ENCODE measurements at regions not wholly inside any gene's neighbourhood (a gene's known extent, or its start where the extent isn't known, plus 50 kb on each side); places are given as distances from the start of the nearest gene placed in this dataset.

DNA sequence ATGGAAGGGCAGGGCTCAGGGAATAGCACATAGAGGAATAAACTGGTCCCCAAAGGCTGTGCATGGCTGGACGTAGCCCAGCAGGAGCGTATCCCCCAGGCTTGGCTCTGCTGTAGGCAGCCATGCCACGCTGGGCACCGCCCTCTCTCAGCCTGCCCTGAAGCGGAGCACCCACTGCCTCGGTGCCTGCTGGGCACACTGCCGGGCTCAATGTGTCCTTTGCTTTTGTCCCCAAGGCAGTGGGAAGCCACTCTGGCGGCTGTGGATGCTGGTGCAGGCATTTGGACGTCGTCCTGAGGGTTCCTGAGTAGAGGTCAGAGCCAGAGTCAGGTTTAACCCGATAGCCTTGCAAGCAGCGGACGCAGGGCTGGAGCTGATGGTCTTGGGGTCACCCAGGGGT lies 141.0 kb downstream of the ENGASE start:
- TF ChIP-seq, protein P1, sequence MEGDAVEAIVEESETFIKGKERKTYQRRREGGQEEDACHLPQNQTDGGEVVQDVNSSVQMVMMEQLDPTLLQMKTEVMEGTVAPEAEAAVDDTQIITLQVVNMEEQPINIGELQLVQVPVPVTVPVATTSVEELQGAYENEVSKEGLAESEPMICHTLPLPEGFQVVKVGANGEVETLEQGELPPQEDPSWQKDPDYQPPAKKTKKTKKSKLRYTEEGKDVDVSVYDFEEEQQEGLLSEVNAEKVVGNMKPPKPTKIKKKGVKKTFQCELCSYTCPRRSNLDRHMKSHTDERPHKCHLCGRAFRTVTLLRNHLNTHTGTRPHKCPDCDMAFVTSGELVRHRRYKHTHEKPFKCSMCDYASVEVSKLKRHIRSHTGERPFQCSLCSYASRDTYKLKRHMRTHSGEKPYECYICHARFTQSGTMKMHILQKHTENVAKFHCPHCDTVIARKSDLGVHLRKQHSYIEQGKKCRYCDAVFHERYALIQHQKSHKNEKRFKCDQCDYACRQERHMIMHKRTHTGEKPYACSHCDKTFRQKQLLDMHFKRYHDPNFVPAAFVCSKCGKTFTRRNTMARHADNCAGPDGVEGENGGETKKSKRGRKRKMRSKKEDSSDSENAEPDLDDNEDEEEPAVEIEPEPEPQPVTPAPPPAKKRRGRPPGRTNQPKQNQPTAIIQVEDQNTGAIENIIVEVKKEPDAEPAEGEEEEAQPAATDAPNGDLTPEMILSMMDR (IDR thresholded peaks at IDR 0.05) = no peak
- TF ChIP-seq POLR2A (IDR thresholded peaks at IDR 0.05) = no peak
